Mucosa of gallbladder (tissue), 1 donor: ENCODE measurements at regions not wholly inside any gene's neighbourhood (a gene's known extent, or its start where the extent isn't known, plus 50 kb on each side); places are given as distances from the start of the nearest gene placed in this dataset.

Experiments used
- DNase-seq: peaks from one replicate; pipeline ENCODE4 v3.0.0-alpha.2; 2020; ENCODE audit warnings: low spot score
- donor health status: DM: no; HTN: no; CAD: no.

GRCh38 chr15:96524676-96525417 lies 194.3 kb downstream of the NR2F2 start:
- no peak for DNase-seq

- DNase-seq = no peak
Measured at GRCh38 chr15:96535148-96535547, 204.6 kb downstream of the NR2F2 start.

- DNase-seq = no peak
Measured at GRCh38 chr15:96538491-96538890, 208.0 kb downstream of the NR2F2 start.

- no peak for DNase-seq
Measured at GRCh38 chr15:96540283-96540682, 209.8 kb downstream of the NR2F2 start.

- no peak for DNase-seq
Measured at GRCh38 chr15:96542130-96542770, 211.8 kb downstream of the NR2F2 start.

GRCh38 chr15:96544162-96544756 lies 213.8 kb downstream of the NR2F2 start:
- DNase-seq = no peak

- DNase-seq = no peak
Measured at GRCh38 chr15:96549136-96549535, 218.6 kb downstream of the NR2F2 start.

- no peak for DNase-seq
Measured at GRCh38 chr15:96551196-96551595, 220.7 kb downstream of the NR2F2 start.

- DNase-seq = no peak
Measured at GRCh38 chr15:96551722-96552121, 221.2 kb downstream of the NR2F2 start.

- DNase-seq = no peak
Measured at GRCh38 chr15:96553006-96553405, 222.5 kb downstream of the NR2F2 start.

GRCh38 chr15:96553451-96553850 lies 223.0 kb downstream of the NR2F2 start:
- no peak for DNase-seq

GRCh38 chr15:96553931-96554330 lies 223.4 kb downstream of the NR2F2 start:
- DNase-seq = no peak

GRCh38 chr15:96554541-96554940 lies 224.0 kb downstream of the NR2F2 start:
- no peak for DNase-seq

GRCh38 chr15:96559087-96559486 lies 228.6 kb downstream of the NR2F2 start:
- no peak for DNase-seq

- peak; percentile 16 for DNase-seq
Measured at GRCh38 chr15:96559631-96560030, 229.1 kb downstream of the NR2F2 start.

- no peak for DNase-seq
Measured at GRCh38 chr15:96560246-96560895, 229.9 kb downstream of the NR2F2 start.

GRCh38 chr15:96561593-96561992 lies 231.1 kb downstream of the NR2F2 start:
- DNase-seq = no peak

GRCh38 chr15:96564546-96564945 lies 234.0 kb downstream of the NR2F2 start:
- no peak for DNase-seq

- DNase-seq = no peak
Measured at GRCh38 chr15:96565266-96565665, 234.8 kb downstream of the NR2F2 start.

- no peak for DNase-seq
Measured at GRCh38 chr15:96574782-96575181, 244.3 kb downstream of the NR2F2 start.

GRCh38 chr15:96576596-96576995 lies 246.1 kb downstream of the NR2F2 start:
- no peak for DNase-seq

GRCh38 chr15:96578393-96578792 lies 247.9 kb downstream of the NR2F2 start:
- no peak for DNase-seq

- DNase-seq = no peak
Measured at GRCh38 chr15:96581371-96581770, 250.9 kb downstream of the NR2F2 start.
